SK-N-SH (cell line): ENCODE measurements at regions not wholly inside any gene's neighbourhood (a gene's known extent, or its start where the extent isn't known, plus 50 kb on each side); places are given as distances from the start of the nearest gene placed in this dataset.

Source experiments
- EP300 ChIP-seq, 2 experiments: IDR thresholded peaks; 2 replicates each; pipeline versions ENCODE4 v1.4.0 to v1.6.1; 2012; ENCODE audit warnings: borderline replicate concordance in 1 of 2, low read depth in 1 of 2, low read length in 1 of 2
- EZH2phosphoT487 ChIP-seq: fragments of 200-600 bp; sonication (generic); IDR thresholded peaks from 2 replicates; pipeline ENCODE4 v1.6.1; 2017; ENCODE audit warnings: low read depth, mixed run types, mild to moderate bottlenecking, antibody characterized with exemption, moderate library complexity, borderline replicate concordance
- GABPA ChIP-seq: IDR thresholded peaks from 2 replicates; pipeline ENCODE4 v1.4.0; 2012; ENCODE audit warnings: low read depth, mild to moderate bottlenecking
- JUND ChIP-seq: IDR thresholded peaks from 2 replicates; pipeline ENCODE4 v1.4.0; 2012
- MEF2A ChIP-seq: IDR thresholded peaks from 2 replicates; pipeline ENCODE4 v1.4.0; 2012; ENCODE audit warnings: low read depth, borderline replicate concordance
- POLR2AphosphoS5 ChIP-seq: IDR thresholded peaks from 2 replicates; pipeline ENCODE4 v1.6.1; 2012; ENCODE audit warnings: low read depth, low read length
- RAD21 ChIP-seq: IDR thresholded peaks from 2 replicates; pipeline ENCODE4 v1.6.1; 2012; ENCODE audit warnings: mild to moderate bottlenecking, low read length
- RXRA ChIP-seq: IDR thresholded peaks from 2 replicates; pipeline ENCODE4 v1.4.0; 2012; ENCODE audit warnings: low read depth, mild to moderate bottlenecking, borderline replicate concordance
- TAF1 ChIP-seq: IDR thresholded peaks from 2 replicates; pipeline ENCODE4 v1.6.1; 2012; ENCODE audit warnings: low read depth, mild to moderate bottlenecking, low read length, moderate library complexity, borderline replicate concordance
- TEAD4 ChIP-seq: IDR thresholded peaks from 2 replicates; pipeline ENCODE4 v1.4.0; 2012; ENCODE audit warnings: mild to moderate bottlenecking, borderline replicate concordance; ENCODE audit not compliant: insufficient read depth
- YY1 ChIP-seq: IDR thresholded peaks from 2 replicates; pipeline ENCODE4 v1.4.0; 2012; ENCODE audit warnings: low read depth, mild to moderate bottlenecking
- TF ChIP-seq, protein P1 (sequence below): fragments of 150-350 bp; IDR thresholded peaks from 2 replicates; pipeline ENCODE4 v1.6.1; 2017; ENCODE audit warnings: antibody characterized with exemption, low read length, low read depth, borderline replicate concordance
- TF ChIP-seq, protein P2 (sequence below): fragments of 200-600 bp; sonication (generic); IDR thresholded peaks from 2 replicates; pipeline ENCODE4 v1.6.1; 2017; ENCODE audit warnings: antibody characterized with exemption, mild to moderate bottlenecking, moderate library complexity
- TF ChIP-seq, protein P3 (sequence below): IDR thresholded peaks from 2 replicates; pipeline ENCODE4 v1.6.1; 2012; ENCODE audit warnings: mild to moderate bottlenecking, low read depth, low read length, moderate library complexity

DNA sequence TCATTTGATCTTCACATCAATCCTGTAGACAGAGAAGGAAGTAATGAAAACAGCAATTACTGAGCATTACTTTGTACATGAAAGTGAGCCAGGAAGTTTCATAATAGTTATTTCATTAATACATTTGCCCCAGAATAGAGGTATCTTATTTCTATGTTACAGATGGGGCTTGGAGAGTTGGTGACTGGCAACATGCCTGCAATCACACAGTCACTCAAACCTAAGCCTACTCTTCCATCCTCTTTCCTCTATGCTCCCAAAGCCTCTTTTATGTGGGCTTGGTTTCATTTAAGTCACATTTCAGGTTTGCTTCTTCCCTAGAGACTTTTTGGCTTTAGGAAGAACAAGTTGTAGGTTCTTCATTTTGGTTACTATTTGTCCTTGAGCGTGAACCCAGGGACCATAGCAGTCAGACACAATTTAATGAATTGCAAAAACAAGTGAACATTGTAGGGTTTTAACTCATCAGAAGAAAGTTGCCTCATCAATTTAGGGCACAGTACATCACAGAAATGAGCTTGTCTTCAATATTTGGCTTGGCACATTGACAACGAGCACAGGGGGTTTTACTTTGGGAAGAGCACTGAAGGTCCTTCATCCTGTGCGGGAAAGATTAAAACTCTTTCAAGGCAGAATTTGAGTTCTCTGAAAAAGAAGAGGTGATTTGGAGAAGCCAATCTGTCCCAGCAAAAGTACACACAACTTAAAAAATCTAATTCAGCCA, 381.1 kb downstream of the TMEM38B start:
- TF ChIP-seq EP300 (IDR thresholded peaks at IDR 0.05; ENCODE audit: borderline replicate concordance in 1 of 2, low read depth in 1 of 2, low read length in 1 of 2) (no peak), TEAD4 (no peak), TAF1 (no peak), JUND (no peak), POLR2AphosphoS5 (no peak), RXRA (no peak), GABPA (no peak), EZH2phosphoT487 (no peak), YY1 (no peak), MEF2A (no peak), RAD21 (no peak)
- TF ChIP-seq, protein P1, sequence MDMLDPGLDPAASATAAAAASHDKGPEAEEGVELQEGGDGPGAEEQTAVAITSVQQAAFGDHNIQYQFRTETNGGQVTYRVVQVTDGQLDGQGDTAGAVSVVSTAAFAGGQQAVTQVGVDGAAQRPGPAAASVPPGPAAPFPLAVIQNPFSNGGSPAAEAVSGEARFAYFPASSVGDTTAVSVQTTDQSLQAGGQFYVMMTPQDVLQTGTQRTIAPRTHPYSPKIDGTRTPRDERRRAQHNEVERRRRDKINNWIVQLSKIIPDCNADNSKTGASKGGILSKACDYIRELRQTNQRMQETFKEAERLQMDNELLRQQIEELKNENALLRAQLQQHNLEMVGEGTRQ, result no peak
- TF ChIP-seq, protein P2, sequence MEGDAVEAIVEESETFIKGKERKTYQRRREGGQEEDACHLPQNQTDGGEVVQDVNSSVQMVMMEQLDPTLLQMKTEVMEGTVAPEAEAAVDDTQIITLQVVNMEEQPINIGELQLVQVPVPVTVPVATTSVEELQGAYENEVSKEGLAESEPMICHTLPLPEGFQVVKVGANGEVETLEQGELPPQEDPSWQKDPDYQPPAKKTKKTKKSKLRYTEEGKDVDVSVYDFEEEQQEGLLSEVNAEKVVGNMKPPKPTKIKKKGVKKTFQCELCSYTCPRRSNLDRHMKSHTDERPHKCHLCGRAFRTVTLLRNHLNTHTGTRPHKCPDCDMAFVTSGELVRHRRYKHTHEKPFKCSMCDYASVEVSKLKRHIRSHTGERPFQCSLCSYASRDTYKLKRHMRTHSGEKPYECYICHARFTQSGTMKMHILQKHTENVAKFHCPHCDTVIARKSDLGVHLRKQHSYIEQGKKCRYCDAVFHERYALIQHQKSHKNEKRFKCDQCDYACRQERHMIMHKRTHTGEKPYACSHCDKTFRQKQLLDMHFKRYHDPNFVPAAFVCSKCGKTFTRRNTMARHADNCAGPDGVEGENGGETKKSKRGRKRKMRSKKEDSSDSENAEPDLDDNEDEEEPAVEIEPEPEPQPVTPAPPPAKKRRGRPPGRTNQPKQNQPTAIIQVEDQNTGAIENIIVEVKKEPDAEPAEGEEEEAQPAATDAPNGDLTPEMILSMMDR, result no peak
- TF ChIP-seq, protein P3, sequence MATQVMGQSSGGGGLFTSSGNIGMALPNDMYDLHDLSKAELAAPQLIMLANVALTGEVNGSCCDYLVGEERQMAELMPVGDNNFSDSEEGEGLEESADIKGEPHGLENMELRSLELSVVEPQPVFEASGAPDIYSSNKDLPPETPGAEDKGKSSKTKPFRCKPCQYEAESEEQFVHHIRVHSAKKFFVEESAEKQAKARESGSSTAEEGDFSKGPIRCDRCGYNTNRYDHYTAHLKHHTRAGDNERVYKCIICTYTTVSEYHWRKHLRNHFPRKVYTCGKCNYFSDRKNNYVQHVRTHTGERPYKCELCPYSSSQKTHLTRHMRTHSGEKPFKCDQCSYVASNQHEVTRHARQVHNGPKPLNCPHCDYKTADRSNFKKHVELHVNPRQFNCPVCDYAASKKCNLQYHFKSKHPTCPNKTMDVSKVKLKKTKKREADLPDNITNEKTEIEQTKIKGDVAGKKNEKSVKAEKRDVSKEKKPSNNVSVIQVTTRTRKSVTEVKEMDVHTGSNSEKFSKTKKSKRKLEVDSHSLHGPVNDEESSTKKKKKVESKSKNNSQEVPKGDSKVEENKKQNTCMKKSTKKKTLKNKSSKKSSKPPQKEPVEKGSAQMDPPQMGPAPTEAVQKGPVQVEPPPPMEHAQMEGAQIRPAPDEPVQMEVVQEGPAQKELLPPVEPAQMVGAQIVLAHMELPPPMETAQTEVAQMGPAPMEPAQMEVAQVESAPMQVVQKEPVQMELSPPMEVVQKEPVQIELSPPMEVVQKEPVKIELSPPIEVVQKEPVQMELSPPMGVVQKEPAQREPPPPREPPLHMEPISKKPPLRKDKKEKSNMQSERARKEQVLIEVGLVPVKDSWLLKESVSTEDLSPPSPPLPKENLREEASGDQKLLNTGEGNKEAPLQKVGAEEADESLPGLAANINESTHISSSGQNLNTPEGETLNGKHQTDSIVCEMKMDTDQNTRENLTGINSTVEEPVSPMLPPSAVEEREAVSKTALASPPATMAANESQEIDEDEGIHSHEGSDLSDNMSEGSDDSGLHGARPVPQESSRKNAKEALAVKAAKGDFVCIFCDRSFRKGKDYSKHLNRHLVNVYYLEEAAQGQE, result no peak
